HEK293 (cell line): ENCODE measurements at regions not wholly inside any gene's neighbourhood (a gene's known extent, or its start where the extent isn't known, plus 50 kb on each side); places are given as distances from the start of the nearest gene placed in this dataset.

Source experiments
- CTCF ChIA-PET: fragments of 350-600 bp; formaldehyde crosslinking; extraction: SDS; loops from one replicate; lab custom pipeline; 2021; ENCODE audit warnings: antibody characterized with exemption; lab: Yijun Ruan, JAX
- POLR2A ChIA-PET: fragments of 300-600 bp; formaldehyde crosslinking; extraction: SDS; loops from one replicate; lab custom pipeline; 2020; ENCODE audit warnings: antibody characterized with exemption, inconsistent platforms; lab: Yijun Ruan, JAX
- H3K27ac ChIP-seq: fragments of 200-500 bp; sonication (Bioruptor generic); 2 replicates; pipeline ENCODE4 v1.5.1; 2014; ENCODE audit warnings: low read depth, low read length, control low read depth, inconsistent platforms; ENCODE audit errors: extremely low read depth
- H3K36me3 ChIP-seq, 2 experiments: fragments of 200-500 bp in 1 of 2; sonication (Bioruptor generic) in 1 of 2; 1 replicate in 1 of 2; 2 replicates in 1 of 2; pipeline ENCODE4 v1.5.1; 2014 to 2017; ENCODE audit warnings: inconsistent platforms in 2 of 2, low read length in 2 of 2; ENCODE audit not compliant: control insufficient read depth in 2 of 2, insufficient read depth in 1 of 2
- H3K4me1 ChIP-seq: fragments of 200-500 bp; sonication (Bioruptor generic); 2 replicates; pipeline ENCODE4 v1.5.1; 2014; ENCODE audit warnings: mild to moderate bottlenecking, low read length, inconsistent platforms; ENCODE audit not compliant: control insufficient read depth, insufficient read depth
- H3K4me3 ChIP-seq: 2 replicates; pipeline ENCODE4 v1.5.1; 2011; ENCODE audit warnings: low read depth, mild to moderate bottlenecking, control low read depth, low read length, moderate library complexity
- H3K9me3 ChIP-seq: fragments of 200-500 bp; sonication (Bioruptor generic); 2 replicates; pipeline ENCODE4 v1.5.1; 2014; ENCODE audit warnings: low read depth, low read length, inconsistent platforms; ENCODE audit not compliant: control insufficient read depth, insufficient read depth
- HOXC10 ChIP-seq: sonication (generic); formaldehyde crosslinking; IDR thresholded peaks from 2 replicates; pipeline ENCODE4 v1.8.1; 2023; ENCODE audit warnings: mild to moderate bottlenecking, missing genetic modification reagents
- KLF9 ChIP-seq: fragments of 450-650 bp; formaldehyde crosslinking; IDR thresholded peaks from 2 replicates; pipeline ENCODE4 v1.5.1; 2016; ENCODE audit warnings: missing biosample characterization, missing genetic modification characterization, low read depth
- MZF1 ChIP-seq: fragments of 450-650 bp; formaldehyde crosslinking; IDR thresholded peaks from 2 replicates; pipeline ENCODE4 v1.5.1; 2017; ENCODE audit warnings: missing biosample characterization, missing genetic modification characterization, borderline replicate concordance
- ZBTB21 ChIP-seq: fragments of 450-650 bp; formaldehyde crosslinking; IDR thresholded peaks from 2 replicates; pipeline ENCODE4 v1.5.1; 2017; ENCODE audit warnings: missing biosample characterization, missing genetic modification characterization
- ZBTB48 ChIP-seq: fragments of 450-650 bp; formaldehyde crosslinking; IDR thresholded peaks from 2 replicates; pipeline ENCODE4 v1.5.1; 2016; ENCODE audit warnings: missing biosample characterization, missing genetic modification characterization
- ZNF138 ChIP-seq: fragments of 450-650 bp; formaldehyde crosslinking; IDR thresholded peaks from 2 replicates; pipeline ENCODE4 v1.5.1; 2016; ENCODE audit warnings: missing biosample characterization, missing genetic modification characterization, borderline replicate concordance
- ZNF157 ChIP-seq: fragments of 450-650 bp; formaldehyde crosslinking; IDR thresholded peaks from 2 replicates; pipeline ENCODE4 v1.5.1; 2016; ENCODE audit warnings: missing biosample characterization, missing genetic modification characterization
- ZNF184 ChIP-seq: fragments of 450-650 bp; IDR thresholded peaks from 2 replicates; pipeline ENCODE4 v1.5.1; 2018; ENCODE audit warnings: missing biosample characterization, mild to moderate bottlenecking, missing genetic modification characterization
- ZNF23 ChIP-seq: fragments of 450-650 bp; formaldehyde crosslinking; IDR thresholded peaks from 2 replicates; pipeline ENCODE4 v1.5.1; 2016; ENCODE audit warnings: missing biosample characterization, missing genetic modification characterization, borderline replicate concordance
- ZNF239 ChIP-seq: fragments of 450-650 bp; formaldehyde crosslinking; IDR thresholded peaks from 2 replicates; pipeline ENCODE4 v1.5.1; 2016; ENCODE audit warnings: missing biosample characterization, missing genetic modification characterization
- ZNF266 ChIP-seq: fragments of 450-650 bp; formaldehyde crosslinking; IDR thresholded peaks from 2 replicates; pipeline ENCODE4 v1.5.1; 2016; ENCODE audit warnings: missing biosample characterization, missing genetic modification characterization, low read depth
- ZNF626 ChIP-seq: fragments of 450-650 bp; sonication (Bioruptor Pico); formaldehyde crosslinking; IDR thresholded peaks from 2 replicates; pipeline ENCODE4 v1.5.1; 2018; ENCODE audit warnings: missing biosample characterization, missing genetic modification characterization, inconsistent platforms
- ZNF785 ChIP-seq: fragments of 450-650 bp; formaldehyde crosslinking; IDR thresholded peaks from 2 replicates; pipeline ENCODE4 v1.5.1; 2016; ENCODE audit warnings: missing biosample characterization, missing genetic modification characterization
- TF ChIP-seq, protein P1 (sequence below): fragments of 450-650 bp; formaldehyde crosslinking; IDR thresholded peaks from 2 replicates; pipeline ENCODE4 v1.5.1; 2016; ENCODE audit warnings: missing biosample characterization, missing genetic modification characterization, low read depth
- TF ChIP-seq, protein P2 (sequence below): fragments of 450-650 bp; formaldehyde crosslinking; conservative IDR thresholded peaks from 2 replicates; pipeline ENCODE4 v1.5.1; 2016; ENCODE audit warnings: low read depth, missing biosample characterization, missing genetic modification characterization
- TF ChIP-seq, protein P3 (sequence below): fragments of 450-650 bp; formaldehyde crosslinking; IDR thresholded peaks from 2 replicates; pipeline ENCODE4 v1.5.1; 2016; ENCODE audit warnings: missing biosample characterization, missing genetic modification characterization

- POLR2A ChIA-PET = no interaction called here
- H3K4me1 ChIP-seq = no peaks in the 10 kb centered on the region
- H3K9me3 ChIP-seq = no peaks in the 10 kb centered on the region; the same call in 1 of the 2 replicates
- TF ChIP-seq ZNF184 (tag by site-specific recombination) (no peak), KLF9 (tag by site-specific recombination) (no peak), ZNF239 (tag by site-specific recombination) (no peak), ZNF23 (tag by site-specific recombination) (no peak), ZNF266 (no peak), ZNF626 (tag by site-specific recombination) (no peak), MZF1 (tag by site-specific recombination) (no peak), ZNF157 (no peak), ZBTB48 (no peak), HOXC10 (no peak)
- TF ChIP-seq, protein P1, sequence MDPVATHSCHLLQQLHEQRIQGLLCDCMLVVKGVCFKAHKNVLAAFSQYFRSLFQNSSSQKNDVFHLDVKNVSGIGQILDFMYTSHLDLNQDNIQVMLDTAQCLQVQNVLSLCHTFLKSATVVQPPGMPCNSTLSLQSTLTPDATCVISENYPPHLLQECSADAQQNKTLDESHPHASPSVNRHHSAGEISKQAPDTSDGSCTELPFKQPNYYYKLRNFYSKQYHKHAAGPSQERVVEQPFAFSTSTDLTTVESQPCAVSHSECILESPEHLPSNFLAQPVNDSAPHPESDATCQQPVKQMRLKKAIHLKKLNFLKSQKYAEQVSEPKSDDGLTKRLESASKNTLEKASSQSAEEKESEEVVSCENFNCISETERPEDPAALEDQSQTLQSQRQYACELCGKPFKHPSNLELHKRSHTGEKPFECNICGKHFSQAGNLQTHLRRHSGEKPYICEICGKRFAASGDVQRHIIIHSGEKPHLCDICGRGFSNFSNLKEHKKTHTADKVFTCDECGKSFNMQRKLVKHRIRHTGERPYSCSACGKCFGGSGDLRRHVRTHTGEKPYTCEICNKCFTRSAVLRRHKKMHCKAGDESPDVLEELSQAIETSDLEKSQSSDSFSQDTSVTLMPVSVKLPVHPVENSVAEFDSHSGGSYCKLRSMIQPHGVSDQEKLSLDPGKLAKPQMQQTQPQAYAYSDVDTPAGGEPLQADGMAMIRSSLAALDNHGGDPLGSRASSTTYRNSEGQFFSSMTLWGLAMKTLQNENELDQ (tag by site-specific recombination) = no peak
- no peak overlapping the region for H3K4me3 ChIP-seq
- no peaks in the 10 kb centered on the region for H3K36me3 ChIP-seq
- CTCF ChIA-PET = no interaction called here
- H3K27ac ChIP-seq = no peak overlapping the region
Observed at GRCh38 chr21:28464095-28464494, 528.6 kb downstream of the LTN1 start.

DNA sequence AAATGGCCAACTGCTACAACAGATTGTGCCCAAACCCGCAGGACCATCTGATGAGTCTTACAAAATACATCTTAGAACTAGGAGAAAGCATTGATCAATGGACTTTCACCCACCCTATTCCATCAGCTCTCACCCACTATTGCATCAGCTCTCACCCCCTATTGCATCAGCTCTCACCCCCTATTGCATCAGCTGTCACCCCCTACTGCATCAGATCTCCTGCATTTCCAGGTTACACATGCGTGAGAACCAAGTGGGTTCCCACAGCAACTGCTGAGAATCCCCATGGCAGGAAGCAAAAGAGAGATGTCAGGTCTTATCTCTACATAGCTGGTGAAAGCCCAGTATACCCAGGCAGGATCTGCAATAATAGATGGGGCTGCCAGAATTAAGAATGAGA, 533.5 kb downstream of the LTN1 start:
- no peak overlapping the region for H3K27ac ChIP-seq
- TF ChIP-seq ZNF138 (no peak), ZNF785 (peak; percentile 74; the same call in 1 of the 2 replicates), ZBTB21 (0 out of 2 replicates have a peak, but pooled peaks have one; percentile 18)
- TF ChIP-seq, protein P2, sequence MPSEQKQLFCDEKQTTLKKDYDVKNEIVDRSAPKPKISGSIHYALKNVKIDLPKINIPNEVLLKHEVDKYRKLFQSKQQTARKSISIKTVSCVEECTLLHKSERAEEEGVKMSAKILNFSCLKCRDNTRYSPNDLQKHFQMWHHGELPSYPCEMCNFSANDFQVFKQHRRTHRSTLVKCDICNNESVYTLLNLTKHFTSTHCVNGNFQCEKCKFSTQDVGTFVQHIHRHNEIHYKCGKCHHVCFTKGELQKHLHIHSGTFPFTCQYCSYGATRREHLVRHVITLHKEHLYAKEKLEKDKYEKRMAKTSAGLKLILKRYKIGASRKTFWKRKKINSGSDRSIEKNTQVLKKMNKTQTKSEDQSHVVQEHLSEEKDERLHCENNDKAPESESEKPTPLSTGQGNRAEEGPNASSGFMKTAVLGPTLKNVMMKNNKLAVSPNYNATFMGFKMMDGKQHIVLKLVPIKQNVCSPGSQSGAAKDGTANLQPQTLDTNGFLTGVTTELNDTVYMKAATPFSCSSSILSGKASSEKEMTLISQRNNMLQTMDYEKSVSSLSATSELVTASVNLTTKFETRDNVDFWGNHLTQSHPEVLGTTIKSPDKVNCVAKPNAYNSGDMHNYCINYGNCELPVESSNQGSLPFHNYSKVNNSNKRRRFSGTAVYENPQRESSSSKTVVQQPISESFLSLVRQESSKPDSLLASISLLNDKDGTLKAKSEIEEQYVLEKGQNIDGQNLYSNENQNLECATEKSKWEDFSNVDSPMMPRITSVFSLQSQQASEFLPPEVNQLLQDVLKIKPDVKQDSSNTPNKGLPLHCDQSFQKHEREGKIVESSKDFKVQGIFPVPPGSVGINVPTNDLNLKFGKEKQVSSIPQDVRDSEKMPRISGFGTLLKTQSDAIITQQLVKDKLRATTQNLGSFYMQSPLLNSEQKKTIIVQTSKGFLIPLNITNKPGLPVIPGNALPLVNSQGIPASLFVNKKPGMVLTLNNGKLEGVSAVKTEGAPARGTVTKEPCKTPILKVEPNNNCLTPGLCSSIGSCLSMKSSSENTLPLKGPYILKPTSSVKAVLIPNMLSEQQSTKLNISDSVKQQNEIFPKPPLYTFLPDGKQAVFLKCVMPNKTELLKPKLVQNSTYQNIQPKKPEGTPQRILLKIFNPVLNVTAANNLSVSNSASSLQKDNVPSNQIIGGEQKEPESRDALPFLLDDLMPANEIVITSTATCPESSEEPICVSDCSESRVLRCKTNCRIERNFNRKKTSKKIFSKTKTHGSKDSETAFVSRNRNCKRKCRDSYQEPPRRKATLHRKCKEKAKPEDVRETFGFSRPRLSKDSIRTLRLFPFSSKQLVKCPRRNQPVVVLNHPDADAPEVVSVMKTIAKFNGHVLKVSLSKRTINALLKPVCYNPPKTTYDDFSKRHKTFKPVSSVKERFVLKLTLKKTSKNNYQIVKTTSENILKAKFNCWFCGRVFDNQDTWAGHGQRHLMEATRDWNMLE (tag by site-specific recombination) = peak; percentile 38; the same call in 1 of the 2 replicates
- TF ChIP-seq, protein P3, sequence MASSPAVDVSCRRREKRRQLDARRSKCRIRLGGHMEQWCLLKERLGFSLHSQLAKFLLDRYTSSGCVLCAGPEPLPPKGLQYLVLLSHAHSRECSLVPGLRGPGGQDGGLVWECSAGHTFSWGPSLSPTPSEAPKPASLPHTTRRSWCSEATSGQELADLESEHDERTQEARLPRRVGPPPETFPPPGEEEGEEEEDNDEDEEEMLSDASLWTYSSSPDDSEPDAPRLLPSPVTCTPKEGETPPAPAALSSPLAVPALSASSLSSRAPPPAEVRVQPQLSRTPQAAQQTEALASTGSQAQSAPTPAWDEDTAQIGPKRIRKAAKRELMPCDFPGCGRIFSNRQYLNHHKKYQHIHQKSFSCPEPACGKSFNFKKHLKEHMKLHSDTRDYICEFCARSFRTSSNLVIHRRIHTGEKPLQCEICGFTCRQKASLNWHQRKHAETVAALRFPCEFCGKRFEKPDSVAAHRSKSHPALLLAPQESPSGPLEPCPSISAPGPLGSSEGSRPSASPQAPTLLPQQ (tag by site-specific recombination) = 0 out of 2 replicates have a peak, but pooled peaks have one; percentile 21
- TF ChIP-seq, all 188 proteins: peak for 4
- H3K4me1 ChIP-seq = no peaks in the 10 kb centered on the region
- H3K4me3 ChIP-seq = no peak overlapping the region
- no peaks in the 10 kb centered on the region for H3K9me3 ChIP-seq
- H3K36me3 ChIP-seq = no peaks in the 10 kb centered on the region
- ChIA-PET POLR2A (no interaction called here), CTCF (interaction anchor here (0.6 kb wide), 2 partner anchors 356 to 431 kb away, joined by 3 to 4 read pairs; no protein-coding TSS in a partner anchor)
